BJ (cell line): ENCODE measurements at regions not wholly inside any gene's neighbourhood (a gene's known extent, or its start where the extent isn't known, plus 50 kb on each side); places are given as distances from the start of the nearest gene placed in this dataset.
"Not testable (repeated sequence)": the region's sequence is repeated elsewhere in the genome, so short reads cannot be mapped to it uniquely, and the experiment has no call there.

Experiments used
- CTCF ChIA-PET: fragments of 350-600 bp; formaldehyde crosslinking; extraction: SDS; loops from one replicate; lab custom pipeline; 2021; ENCODE audit warnings: antibody characterized with exemption, inconsistent platforms; lab: Yijun Ruan, JAX
- POLR2A ChIA-PET: fragments of 300-600 bp; sonication (Branson Sonifier 250); formaldehyde crosslinking; extraction: SDS; loops from one replicate; lab custom pipeline; 2021; ENCODE audit warnings: antibody characterized with exemption; lab: Charles Lee
- DNase-seq: peaks from one replicate; pipeline ENCODE4 v3.0.0-alpha.2; 2011; ENCODE audit warnings: low read depth
- H3K27me3 ChIP-seq: 2 replicates; pipeline ENCODE4 v1.6.0; 2011; ENCODE audit warnings: low read length; ENCODE audit not compliant: control insufficient read depth, insufficient read depth
- H3K36me3 ChIP-seq: 2 replicates; pipeline ENCODE4 v1.5.1; 2011; ENCODE audit warnings: low read length; ENCODE audit not compliant: control insufficient read depth, insufficient read depth
- H3K4me3 ChIP-seq: 2 replicates; pipeline ENCODE4 v1.5.1; 2011; ENCODE audit warnings: low read depth, mild to moderate bottlenecking, control low read depth, low read length
- CTCF ChIP-seq: IDR thresholded peaks from 2 replicates; pipeline ENCODE4 v1.5.1; 2011; ENCODE audit warnings: low read depth, mild to moderate bottlenecking, control low read depth, inconsistent platforms, low read length, moderate library complexity; ENCODE audit not compliant: insufficient read depth

- H3K36me3 ChIP-seq: no peaks in the 10 kb centered on the region
- no peak for DNase-seq
- TF ChIP-seq CTCF: no peak
- H3K4me3 ChIP-seq: no peak overlapping the region
- ChIA-PET CTCF (no interaction called here), POLR2A (no interaction called here)
- H3K27me3 ChIP-seq: no peaks in the 10 kb centered on the region
Observed at GRCh38 chr4:137735561-137736104, 203.3 kb upstream of the PCDH18 start.

DNA sequence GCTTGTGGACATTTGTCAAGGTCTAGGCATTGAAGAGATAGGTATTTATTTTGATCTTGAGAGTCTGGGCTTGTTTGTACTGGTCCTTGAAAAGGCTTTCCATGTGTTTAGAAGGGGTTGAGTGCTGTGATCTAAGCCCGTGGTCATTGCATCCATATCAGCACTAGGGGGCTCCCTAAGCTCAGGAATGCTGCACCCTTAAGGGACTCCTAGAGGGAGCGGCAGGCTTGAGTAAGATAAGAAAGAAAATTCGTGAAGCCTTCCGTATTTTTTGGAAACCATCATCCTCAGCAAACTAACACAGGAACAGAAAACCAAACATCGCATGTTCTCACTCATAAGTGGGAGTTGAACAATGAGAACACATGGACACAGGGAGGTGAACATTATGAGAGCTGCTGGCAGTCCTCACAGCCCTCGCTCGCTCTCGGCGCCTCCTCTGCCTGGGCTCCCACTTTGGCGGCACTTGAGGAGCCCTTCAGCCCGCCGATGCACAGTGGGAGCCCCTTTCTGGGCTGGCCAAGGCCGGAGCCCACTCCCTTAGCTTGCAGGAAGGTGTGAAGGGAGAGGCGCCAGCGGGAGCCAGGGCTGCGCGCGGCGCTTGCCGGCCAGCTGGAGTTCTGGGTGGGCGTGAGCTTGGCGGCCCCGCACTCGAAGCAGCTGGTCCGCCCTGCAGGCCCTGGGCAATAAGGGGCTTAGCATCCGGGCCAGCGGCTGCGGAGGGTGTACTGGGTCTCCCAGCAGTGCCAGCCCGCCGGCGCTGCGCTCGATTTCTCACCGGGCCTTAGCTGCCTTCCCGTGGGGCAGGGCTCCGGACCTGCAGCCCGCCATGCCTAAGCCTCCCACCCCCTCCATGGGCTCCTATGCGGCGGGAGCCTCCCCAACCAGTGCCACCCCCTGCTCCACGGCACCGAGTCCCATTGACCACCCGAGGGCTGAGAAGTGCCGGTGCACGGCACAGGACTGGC is 201.2 kb upstream of the PCDH18 start:
- CTCF ChIA-PET: interaction anchor here (0.8 kb wide), 1 partner anchor 60 kb away, joined by 4 read pairs; no protein-coding TSS in a partner anchor
- H3K4me3 ChIP-seq, H3K27me3 ChIP-seq, H3K36me3 ChIP-seq, POLR2A ChIA-PET, DNase-seq: not testable (repeated sequence)

DNA sequence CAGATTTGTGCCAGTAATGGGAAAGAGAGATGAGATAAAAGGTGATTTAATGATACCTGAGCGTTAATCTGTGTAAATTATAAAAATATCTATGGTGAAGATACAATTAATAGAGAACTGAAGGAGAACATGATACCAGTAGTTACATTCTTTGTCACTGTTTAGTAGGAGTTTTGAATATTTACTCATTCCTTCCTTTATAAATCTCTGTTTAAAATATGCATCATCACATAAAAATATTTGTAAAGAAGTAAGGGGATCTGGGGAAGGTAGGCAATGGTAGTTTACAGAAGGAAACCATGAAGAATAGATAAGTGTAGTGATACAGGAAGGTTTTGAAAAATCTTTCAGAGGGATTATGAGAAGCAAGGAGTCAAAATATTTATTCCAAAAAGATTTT is 190.6 kb upstream of the PCDH18 start:
- ChIA-PET CTCF (no interaction called here), POLR2A (no interaction called here)
- Histone ChIP-seq H3K4me3 (no peak overlapping the region), H3K27me3 (no peaks in the 10 kb centered on the region), H3K36me3 (no peaks in the 10 kb centered on the region)
- no peak for DNase-seq
- TF ChIP-seq CTCF: no peak

DNA sequence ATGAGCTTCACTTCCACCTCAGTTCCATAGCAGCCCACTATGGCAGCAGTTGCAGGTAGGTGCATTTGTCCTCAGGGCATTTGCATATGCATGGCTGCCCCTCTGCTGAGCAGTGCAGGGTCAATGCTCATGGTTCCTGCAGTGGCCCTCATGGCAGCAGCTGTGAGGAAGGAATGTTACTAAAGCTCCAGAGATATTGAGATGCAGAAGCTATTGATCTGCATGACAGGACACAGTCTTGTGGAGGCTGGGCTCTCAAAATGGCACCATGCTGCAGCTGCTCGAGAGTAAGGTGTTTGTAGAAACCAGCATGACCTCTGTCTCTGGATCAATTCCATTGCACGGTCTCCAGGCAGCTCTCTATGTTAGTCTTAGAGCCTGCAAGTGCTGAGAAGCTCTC is 179.2 kb upstream of the PCDH18 start:
- POLR2A ChIA-PET: no interaction called here
- no peak for DNase-seq
- H3K4me3 ChIP-seq: no peak overlapping the region
- H3K36me3 ChIP-seq: no peaks in the 10 kb centered on the region
- no peak for TF ChIP-seq CTCF
- CTCF ChIA-PET: no interaction called here
- no peaks in the 10 kb centered on the region for H3K27me3 ChIP-seq

- POLR2A ChIA-PET: no interaction called here
- TF ChIP-seq CTCF: no peak
- Histone ChIP-seq H3K4me3 (no peak overlapping the region), H3K36me3 (no peaks in the 10 kb centered on the region), H3K27me3 (no peaks in the 10 kb centered on the region)
- no peak for DNase-seq
- CTCF ChIA-PET: no interaction called here
Observed at GRCh38 chr4:137707626-137708025, 175.3 kb upstream of the PCDH18 start.
